HG02610 (cell line): ENCODE measurements at regions not wholly inside any gene's neighbourhood (a gene's known extent, or its start where the extent isn't known, plus 50 kb on each side); places are given as distances from the start of the nearest gene placed in this dataset.
"Not testable (repeated sequence)": the region's sequence is repeated elsewhere in the genome, so short reads cannot be mapped to it uniquely, and the experiment has no call there.

ENCODE experiments used
- ATAC-seq: cut with Tn5 transposase; IDR thresholded peaks from one replicate; pipeline ENCODE4 v1.9.1; 2021; ENCODE audit warnings: mild to moderate bottlenecking, moderate library complexity; ENCODE audit not compliant: unreplicated experiment

- no peak for ATAC-seq
These were observed 940.9 kb downstream of the SLC4A3 start for GRCh38 chr2:220568296-220568695.

DNA sequence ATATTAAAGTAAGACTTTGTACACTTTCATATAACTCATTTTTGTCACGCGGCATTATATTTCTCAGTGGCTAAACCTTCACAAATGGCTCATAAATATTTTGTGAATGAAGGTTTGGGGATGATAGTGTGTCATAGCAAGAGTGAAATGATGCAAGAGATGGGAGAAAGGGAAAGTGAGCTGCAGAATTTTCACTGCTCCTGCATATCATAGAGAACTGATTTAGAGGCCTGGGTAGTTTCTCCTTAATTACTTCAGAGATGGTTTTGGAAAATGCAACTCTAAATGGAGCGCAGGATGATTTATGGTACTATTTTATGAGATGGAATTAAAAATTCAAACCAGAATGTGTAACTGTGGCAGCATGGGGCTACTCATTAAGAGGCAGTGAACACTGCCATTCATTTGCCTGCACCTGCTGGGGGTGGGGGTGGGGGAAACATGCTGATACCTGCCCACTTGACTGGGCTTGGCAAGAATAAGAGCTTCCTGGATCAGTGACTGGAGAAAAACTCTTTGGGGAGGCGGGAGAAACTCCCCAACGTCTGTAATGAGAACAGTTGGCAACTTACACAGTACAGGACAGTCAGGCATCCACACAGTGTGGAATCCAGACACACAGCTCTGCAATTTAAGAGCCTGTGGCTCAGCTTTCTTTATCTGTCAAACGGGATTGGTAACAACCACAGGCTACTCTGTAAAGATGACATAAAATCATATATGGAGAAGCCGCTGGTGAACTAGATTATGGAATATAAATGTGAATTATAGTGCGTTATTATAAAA is 941.9 kb downstream of the SLC4A3 start:
- ATAC-seq, result no peak

DNA sequence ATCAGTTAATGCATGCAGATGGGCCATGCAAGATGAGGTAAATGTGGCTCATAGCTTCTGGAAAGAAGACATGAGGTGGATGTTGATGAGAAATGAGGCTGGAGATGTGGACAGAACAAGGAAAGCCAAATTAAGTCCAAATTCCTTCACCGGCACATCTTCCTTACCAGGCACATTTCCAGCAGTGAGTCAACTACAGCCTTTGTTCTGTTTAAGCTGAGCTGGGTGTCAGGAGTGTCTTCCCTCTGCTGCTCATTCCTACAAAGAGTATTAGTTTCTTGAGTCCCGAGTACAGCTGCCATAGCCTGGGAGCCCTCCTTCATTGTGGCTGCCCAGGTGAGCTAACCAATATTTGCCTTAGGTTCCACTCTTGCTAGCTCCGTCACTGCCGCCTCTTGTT is 945.0 kb downstream of the SLC4A3 start:
- ATAC-seq, result no peak

DNA sequence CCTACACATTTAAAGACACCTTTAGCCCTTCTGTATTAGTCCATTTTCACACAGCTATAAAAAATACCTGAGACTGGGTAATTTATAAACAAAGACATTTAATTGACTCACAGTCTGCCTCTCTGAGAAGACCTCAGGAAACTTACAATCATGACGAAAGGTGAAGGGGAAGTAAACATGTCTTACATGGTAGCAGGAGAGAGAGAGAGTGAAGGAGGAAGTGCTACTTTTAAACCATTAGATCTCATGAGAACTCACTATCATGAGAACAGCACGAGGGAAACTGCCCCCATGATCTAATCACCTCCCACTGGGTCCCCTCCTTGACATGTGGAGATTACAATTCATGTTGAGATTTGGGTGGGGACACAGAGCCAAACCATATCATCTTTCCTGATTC is 946.6 kb downstream of the SLC4A3 start:
- no peak for ATAC-seq

GRCh38 chr2:220575963-220576362 is 948.5 kb downstream of the SLC4A3 start:
- ATAC-seq, result no peak

DNA sequence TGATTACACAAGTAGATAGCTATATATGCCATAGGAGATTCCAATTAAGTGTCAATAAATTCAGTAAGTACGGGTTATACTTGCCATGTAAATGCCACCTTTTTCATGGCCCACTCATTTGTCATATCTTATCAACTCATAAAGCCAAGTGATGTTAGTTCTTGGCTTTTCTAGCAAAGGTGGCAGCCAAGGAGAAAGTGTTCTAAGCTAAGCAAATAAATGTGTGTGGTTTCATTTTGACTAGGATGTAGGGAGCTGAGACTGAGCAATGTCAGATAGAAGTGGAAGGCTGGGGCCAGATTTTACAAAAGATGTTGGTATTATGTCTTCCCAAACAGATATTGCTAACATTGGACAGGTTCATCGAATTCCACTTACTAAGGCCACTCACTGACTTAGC is 952.0 kb downstream of the SLC4A3 start:
- no peak for ATAC-seq

DNA sequence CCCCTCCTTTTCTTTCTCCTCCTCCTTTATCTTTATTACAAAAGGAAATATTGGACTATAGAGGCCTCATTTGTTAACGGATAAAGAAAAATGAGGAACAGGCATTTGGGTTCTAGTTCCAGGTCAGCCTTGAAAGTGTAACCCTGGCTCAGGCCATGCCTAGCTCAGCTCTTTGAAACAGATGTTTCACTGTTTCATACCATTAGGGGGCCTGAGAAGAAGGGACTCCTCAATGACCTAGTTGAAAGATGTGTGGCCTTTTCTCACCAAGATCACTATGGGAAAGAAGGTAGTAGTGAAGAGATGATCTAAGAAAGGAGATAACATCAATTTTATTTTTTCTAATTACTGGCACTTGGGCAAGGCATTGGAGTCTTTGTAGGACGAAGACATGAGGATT is 952.7 kb downstream of the SLC4A3 start:
- ATAC-seq, result no peak

- no peak for ATAC-seq
These were observed 956.3 kb downstream of the SLC4A3 start for GRCh38 chr2:220583725-220584124.

GRCh38 chr2:220585241-220585640 is 957.8 kb downstream of the SLC4A3 start:
- no peak for ATAC-seq

DNA sequence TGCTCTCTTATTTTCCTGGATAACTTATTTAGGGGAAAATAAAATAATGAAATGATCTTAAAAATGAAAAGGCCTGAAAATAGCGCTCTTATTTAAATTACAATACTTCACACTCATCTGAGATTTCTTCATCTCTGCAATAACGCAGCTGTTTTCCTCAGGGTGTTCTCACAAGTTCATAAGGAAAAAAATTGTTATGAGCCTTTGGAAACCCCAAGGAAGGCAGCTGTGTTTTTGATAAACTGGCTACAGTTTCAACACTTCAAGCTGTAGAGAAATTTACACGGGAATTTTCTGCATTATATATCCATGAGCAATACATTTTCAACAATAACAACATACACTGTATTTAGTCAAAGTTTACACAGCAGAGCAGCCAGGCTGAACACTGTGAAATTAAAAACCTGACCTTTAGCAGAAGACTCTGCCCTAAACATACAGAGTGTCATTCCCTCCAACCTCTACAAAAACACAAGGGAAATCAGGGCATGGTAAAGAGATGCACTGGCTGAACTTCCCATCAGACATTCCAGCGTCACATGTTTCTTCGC is 959.6 kb downstream of the SLC4A3 start:
- ATAC-seq, result no peak

DNA sequence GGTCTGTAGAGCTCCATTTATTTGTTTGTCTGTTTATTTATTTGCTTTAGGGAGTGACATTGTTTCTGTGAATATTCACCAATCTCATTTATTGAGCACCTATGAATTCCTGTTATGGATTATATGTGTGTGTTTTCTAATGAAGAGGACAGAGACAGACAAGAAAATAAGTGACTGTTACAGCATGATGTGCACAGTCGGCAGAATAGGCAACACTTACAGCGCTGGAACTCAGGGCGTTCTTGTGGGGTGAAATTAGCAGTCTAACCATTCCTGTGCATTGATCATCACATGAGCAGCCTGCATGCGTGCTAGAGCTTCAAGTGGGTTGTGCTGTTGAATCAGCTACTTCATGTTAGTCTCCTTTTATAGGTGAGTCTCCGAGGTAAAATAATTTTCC is 960.7 kb downstream of the SLC4A3 start:
- ATAC-seq, result no peak

DNA sequence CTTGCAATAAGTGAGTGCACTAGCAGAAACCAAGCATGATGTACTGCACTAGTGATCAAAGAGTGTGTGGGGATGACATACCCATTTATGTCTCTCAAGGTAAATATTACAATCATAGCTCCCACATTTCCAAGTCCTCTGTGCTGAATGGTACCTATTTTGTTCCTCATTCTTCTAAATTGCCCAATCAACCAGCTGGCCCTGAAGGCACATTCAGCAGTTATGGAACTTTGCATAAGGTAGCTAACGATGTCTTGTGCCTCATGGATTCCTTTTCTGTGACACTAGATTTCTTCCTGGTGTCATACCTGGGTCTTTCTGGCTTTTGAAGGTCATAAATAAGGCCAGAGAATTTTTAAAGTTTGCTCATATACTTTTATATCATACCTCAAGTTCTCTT is 963.0 kb downstream of the SLC4A3 start:
- ATAC-seq, result no peak

GRCh38 chr2:220593526-220593925 is 966.1 kb downstream of the SLC4A3 start:
- no peak for ATAC-seq

DNA sequence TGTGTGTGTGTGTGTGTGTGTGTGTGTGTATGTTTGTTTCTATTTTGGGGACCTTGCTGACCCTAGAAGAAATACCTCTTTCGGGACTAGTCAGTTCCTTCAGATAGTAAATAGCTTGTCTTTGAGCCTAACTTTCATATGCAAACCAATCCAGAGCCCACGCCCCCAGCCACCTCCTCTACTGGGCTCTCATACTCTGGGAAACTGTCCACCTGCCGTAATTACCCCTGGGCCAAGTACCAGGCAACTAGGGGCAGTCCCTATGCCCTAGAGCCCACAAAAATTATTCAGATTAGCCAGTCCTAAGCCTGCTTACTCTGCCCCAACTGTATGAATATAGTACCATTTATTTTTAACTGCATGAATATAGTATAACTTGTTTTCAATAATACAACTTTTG is 970.4 kb downstream of the EPHA4 start:
- no peak for ATAC-seq

DNA sequence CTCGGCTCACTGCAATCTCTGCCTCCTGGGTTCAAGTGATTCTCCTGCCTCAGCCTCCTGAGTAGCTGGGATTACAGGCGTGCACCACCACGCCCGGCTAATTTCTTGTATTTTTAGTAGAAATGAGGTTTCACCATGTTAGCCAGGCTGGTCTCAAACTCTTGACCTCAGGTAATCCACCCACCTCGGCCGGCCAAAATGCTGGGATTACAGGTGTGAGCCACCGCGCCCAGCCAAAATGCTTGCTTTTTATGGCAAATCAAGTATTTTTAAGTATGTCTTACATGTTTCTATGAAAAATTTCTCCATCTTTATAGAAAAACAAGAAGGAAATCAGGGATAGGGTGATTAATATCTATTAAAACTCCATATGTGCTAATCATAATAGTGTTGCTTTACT is 959.1 kb downstream of the EPHA4 start:
- ATAC-seq, result not testable (repeated sequence)

GRCh38 chr2:220614064-220614463 is 958.0 kb downstream of the EPHA4 start:
- ATAC-seq, result no peak

- ATAC-seq, result no peak
These were observed 952.4 kb downstream of the EPHA4 start for GRCh38 chr2:220619525-220620220.

- ATAC-seq, result no peak
These were observed 945.5 kb downstream of the EPHA4 start for GRCh38 chr2:220626603-220627002.

GRCh38 chr2:220628252-220628651 is 943.9 kb downstream of the EPHA4 start:
- no peak for ATAC-seq

DNA sequence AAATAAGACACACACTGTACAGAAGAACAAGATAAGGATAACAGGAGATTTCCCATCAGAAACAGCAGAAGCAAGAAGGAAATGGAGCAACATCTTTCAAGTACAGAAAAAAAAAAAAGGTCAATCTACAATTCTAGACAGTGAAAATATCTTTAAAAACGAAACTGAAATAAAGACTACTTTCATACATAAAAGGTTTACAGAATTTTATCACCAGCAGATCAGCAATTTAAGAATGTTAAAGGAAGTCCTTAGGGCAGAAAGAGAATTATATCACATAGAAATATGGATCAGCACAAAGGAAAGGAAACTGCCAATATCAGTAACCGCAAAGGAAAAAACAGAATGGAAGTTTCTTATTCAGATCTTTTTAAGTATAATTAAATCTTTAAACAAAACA is 931.0 kb downstream of the EPHA4 start:
- ATAC-seq, result no peak

GRCh38 chr2:220646424-220646823 is 925.7 kb downstream of the EPHA4 start:
- ATAC-seq, result peak; percentile 46

DNA sequence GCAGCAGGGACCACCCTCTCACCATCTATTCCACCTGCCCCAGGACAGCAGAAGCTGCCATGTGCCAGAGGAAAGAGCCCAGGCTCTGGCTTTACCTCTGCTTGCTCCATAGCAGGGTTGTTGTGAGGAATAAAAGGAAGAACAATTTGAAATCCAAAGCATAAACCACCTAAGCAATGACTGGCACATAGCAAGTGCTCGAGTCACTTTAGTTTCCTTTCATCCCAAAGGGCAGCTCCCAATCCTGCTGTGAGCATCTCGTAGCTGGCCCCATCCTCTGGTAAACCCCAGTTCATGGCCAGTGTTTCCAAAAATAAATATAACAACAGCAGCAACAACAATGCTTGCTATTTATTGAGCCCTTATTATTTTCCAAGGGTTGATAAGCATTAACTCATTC is 923.5 kb downstream of the EPHA4 start:
- no peak for ATAC-seq
